DMS79 treated with DMSO at 0.1 percent for 48 hours (cell line): ENCODE measurements at regions not wholly inside any gene's neighbourhood (a gene's known extent, or its start where the extent isn't known, plus 50 kb on each side); places are given as distances from the start of the nearest gene placed in this dataset.
"Not testable (repeated sequence)": the region's sequence is repeated elsewhere in the genome, so short reads cannot be mapped to it uniquely, and the experiment has no call there.

ENCODE experiments used
- DNase-seq: peaks from one replicate; lab custom pipeline; 2025; lab: John Stamatoyannopoulos, UW

- no peak for DNase-seq
These were observed 1169.7 kb downstream of the DIAPH3 start for GRCh38 chr13:58994077-58994476.

- DNase-seq = no peak
These were observed 1169.0 kb downstream of the DIAPH3 start for GRCh38 chr13:58994777-58995176.

- DNase-seq = no peak
These were observed 1165.0 kb downstream of the DIAPH3 start for GRCh38 chr13:58998716-58999115.

- DNase-seq = no peak
These were observed 1163.9 kb downstream of the DIAPH3 start for GRCh38 chr13:58999851-59000250.

- DNase-seq = no peak
These were observed 1163.0 kb downstream of the DIAPH3 start for GRCh38 chr13:59000770-59001169.

GRCh38 chr13:59012731-59013130 is 1151.0 kb downstream of the DIAPH3 start:
- DNase-seq = no peak

GRCh38 chr13:59016250-59016649 is 1147.5 kb downstream of the DIAPH3 start:
- DNase-seq = no peak

- DNase-seq = no peak
These were observed 1139.3 kb downstream of the DIAPH3 start for GRCh38 chr13:59024434-59024833.

GRCh38 chr13:59034198-59034597 is 1129.5 kb downstream of the DIAPH3 start:
- DNase-seq = no peak

GRCh38 chr13:59038824-59039223 is 1124.9 kb downstream of the DIAPH3 start:
- peak; percentile 19 for DNase-seq

GRCh38 chr13:59043016-59043415 is 1120.7 kb downstream of the DIAPH3 start:
- no peak for DNase-seq

- no peak for DNase-seq
These were observed 1116.2 kb downstream of the DIAPH3 start for GRCh38 chr13:59047546-59047945.

- DNase-seq = no peak
These were observed 1102.1 kb downstream of the DIAPH3 start for GRCh38 chr13:59061621-59062020.

- no peak for DNase-seq
These were observed 1099.7 kb downstream of the DIAPH3 start for GRCh38 chr13:59064042-59064441.

GRCh38 chr13:59076386-59076785 is 1087.3 kb downstream of the DIAPH3 start:
- not testable (repeated sequence) for DNase-seq

GRCh38 chr13:59086147-59086546 is 1077.6 kb downstream of the DIAPH3 start:
- DNase-seq = no peak

- DNase-seq = no peak
These were observed 1075.0 kb downstream of the DIAPH3 start for GRCh38 chr13:59088716-59089115.

- DNase-seq = no peak
These were observed 1069.5 kb downstream of the DIAPH3 start for GRCh38 chr13:59094181-59094580.

GRCh38 chr13:59099182-59099974 is 1064.3 kb downstream of the DIAPH3 start:
- DNase-seq = no peak

- peak; percentile 23 for DNase-seq
These were observed 1060.5 kb downstream of the DIAPH3 start for GRCh38 chr13:59103004-59103768.

GRCh38 chr13:59111751-59112171 is 1052.0 kb downstream of the DIAPH3 start:
- DNase-seq = no peak

- DNase-seq = no peak
These were observed 1051.5 kb downstream of the DIAPH3 start for GRCh38 chr13:59112221-59112718.

- DNase-seq = no peak
These were observed 1044.3 kb downstream of the DIAPH3 start for GRCh38 chr13:59119475-59119874.
